SU-DHL-6 (cell line): ENCODE measurements at regions not wholly inside any gene's neighbourhood (a gene's known extent, or its start where the extent isn't known, plus 50 kb on each side); places are given as distances from the start of the nearest gene placed in this dataset.

ENCODE experiments used
- H2AFZ ChIP-seq: fragments of 200-600 bp; sonication (generic); 2 replicates; pipeline ENCODE4 v1.6.1; 2014; ENCODE audit warnings: low read depth, mild to moderate bottlenecking, moderate library complexity, mixed read lengths, antibody characterized with exemption, low read length; ENCODE audit not compliant: severe bottlenecking
- H3F3A ChIP-seq: fragments of 200-600 bp; shearing (Covaris generic); 2 replicates; pipeline ENCODE4 v1.6.0; 2016; ENCODE audit warnings: antibody characterized with exemption, mild to moderate bottlenecking; ENCODE audit not compliant: insufficient read depth
- H3K27ac ChIP-seq: fragments of 200-600 bp; sonication (generic); 2 replicates; pipeline ENCODE4 v1.5.1; 2016; ENCODE audit warnings: low read depth, mild to moderate bottlenecking, low read length, moderate library complexity, mixed read lengths
- H3K27me3 ChIP-seq: fragments of 200-600 bp; sonication (generic), shearing (Covaris generic); 2 replicates; pipeline ENCODE4 v1.6.0; 2014; ENCODE audit warnings: mild to moderate bottlenecking, low read length
- H3K36me3 ChIP-seq: fragments of 200-600 bp; sonication (generic); 2 replicates; pipeline ENCODE4 v1.6.1; 2014; ENCODE audit warnings: mild to moderate bottlenecking, low read length, mixed read lengths
- H3K4me2 ChIP-seq: fragments of 300-600, 200-600 bp; shearing (Covaris generic), sonication (generic); 2 replicates; pipeline ENCODE4 v1.6.0; 2014; ENCODE audit warnings: low read length, low read depth, mild to moderate bottlenecking; ENCODE audit not compliant: poor library complexity, severe bottlenecking
- H3K4me3 ChIP-seq: fragments of 200-600 bp; sonication (generic); 2 replicates; pipeline ENCODE4 v1.5.1; 2014; ENCODE audit warnings: antibody characterized with exemption, low read length, mild to moderate bottlenecking, mixed read lengths; ENCODE audit not compliant: insufficient read depth, poor library complexity, severe bottlenecking
- H3K79me2 ChIP-seq: fragments of 200-600 bp; sonication (generic); 2 replicates; pipeline ENCODE4 v1.6.1; 2014; ENCODE audit warnings: mild to moderate bottlenecking, low read length, moderate library complexity; ENCODE audit not compliant: insufficient read depth
- H3K9ac ChIP-seq: fragments of 200-600 bp; sonication (generic); 2 replicates; pipeline ENCODE4 v1.7.0; 2014; ENCODE audit warnings: mild to moderate bottlenecking, low read length
- H3K9me2 ChIP-seq: fragments of 200-600 bp; sonication (generic); replicated peaks from 2 replicates; pipeline ENCODE4 v1.6.1; 2014; ENCODE audit warnings: low read length; ENCODE audit not compliant: insufficient read depth
- H3K9me3 ChIP-seq: fragments of 200-600 bp; sonication (generic); 2 replicates; pipeline ENCODE4 v1.6.1; 2014; ENCODE audit warnings: low read length, mixed read lengths; ENCODE audit not compliant: insufficient read depth
- H4K20me1 ChIP-seq: fragments of 200-600 bp; sonication (generic); 2 replicates; pipeline ENCODE4 v1.6.1; 2014; ENCODE audit warnings: low read depth, mild to moderate bottlenecking, antibody characterized with exemption, low read length, moderate library complexity, mixed read lengths
- EZH2phosphoT487 ChIP-seq: fragments of 200-600 bp; sonication (generic), shearing (Covaris generic); conservative IDR thresholded peaks from 2 replicates; pipeline ENCODE4 v1.6.1; 2018; ENCODE audit warnings: mild to moderate bottlenecking, antibody characterized with exemption, low read length, moderate library complexity, mixed read lengths
- TF ChIP-seq, protein P1 (sequence below): fragments of 200-600 bp; sonication (generic); IDR thresholded peaks from one replicate; pipeline ENCODE4 v1.5.1; 2017; ENCODE audit warnings: antibody characterized with exemption, mild to moderate bottlenecking, low read length, moderate library complexity; ENCODE audit not compliant: insufficient read depth, poor library complexity, severe bottlenecking

- H3K9me3 ChIP-seq: no peaks in the 10 kb centered on the region
These were observed 526.9 kb downstream of the EFNB2 start for GRCh38 chr13:106008540-106008939.

GRCh38 chr13:106007156-106007555 is 528.3 kb downstream of the EFNB2 start:
- H4K20me1 ChIP-seq: no peaks in the 10 kb centered on the region
- H3K9me2 ChIP-seq: no peaks in the 10 kb centered on the region
- H3F3A ChIP-seq: no peaks in the 10 kb centered on the region
- no peak for TF ChIP-seq EZH2phosphoT487
- TF ChIP-seq, protein P1, sequence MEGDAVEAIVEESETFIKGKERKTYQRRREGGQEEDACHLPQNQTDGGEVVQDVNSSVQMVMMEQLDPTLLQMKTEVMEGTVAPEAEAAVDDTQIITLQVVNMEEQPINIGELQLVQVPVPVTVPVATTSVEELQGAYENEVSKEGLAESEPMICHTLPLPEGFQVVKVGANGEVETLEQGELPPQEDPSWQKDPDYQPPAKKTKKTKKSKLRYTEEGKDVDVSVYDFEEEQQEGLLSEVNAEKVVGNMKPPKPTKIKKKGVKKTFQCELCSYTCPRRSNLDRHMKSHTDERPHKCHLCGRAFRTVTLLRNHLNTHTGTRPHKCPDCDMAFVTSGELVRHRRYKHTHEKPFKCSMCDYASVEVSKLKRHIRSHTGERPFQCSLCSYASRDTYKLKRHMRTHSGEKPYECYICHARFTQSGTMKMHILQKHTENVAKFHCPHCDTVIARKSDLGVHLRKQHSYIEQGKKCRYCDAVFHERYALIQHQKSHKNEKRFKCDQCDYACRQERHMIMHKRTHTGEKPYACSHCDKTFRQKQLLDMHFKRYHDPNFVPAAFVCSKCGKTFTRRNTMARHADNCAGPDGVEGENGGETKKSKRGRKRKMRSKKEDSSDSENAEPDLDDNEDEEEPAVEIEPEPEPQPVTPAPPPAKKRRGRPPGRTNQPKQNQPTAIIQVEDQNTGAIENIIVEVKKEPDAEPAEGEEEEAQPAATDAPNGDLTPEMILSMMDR: no peak
- H3K4me3 ChIP-seq: no peak overlapping the region
- no peak overlapping the region for H2AFZ ChIP-seq
- H3K36me3 ChIP-seq: no peaks in the 10 kb centered on the region
- no peak overlapping the region for H3K9ac ChIP-seq
- H3K27me3 ChIP-seq: no peaks in the 10 kb centered on the region
- no peaks in the 10 kb centered on the region for H3K9me3 ChIP-seq
- H3K79me2 ChIP-seq: no peaks in the 10 kb centered on the region
- H3K4me2 ChIP-seq: no peak overlapping the region
- H3K27ac ChIP-seq: no peak overlapping the region

More at GRCh38 chr13:106008540-106008939, 526.9 kb downstream of the EFNB2 start:
- TF ChIP-seq EZH2phosphoT487: no peak
- H3K27me3 ChIP-seq: no peaks in the 10 kb centered on the region
- no peak overlapping the region for H3K4me3 ChIP-seq
- H3K27ac ChIP-seq: no peak overlapping the region
- no peak overlapping the region for H2AFZ ChIP-seq
- no peaks in the 10 kb centered on the region for H3K79me2 ChIP-seq
- H3K9ac ChIP-seq: no peak overlapping the region
- no peaks in the 10 kb centered on the region for H3F3A ChIP-seq
- no peaks in the 10 kb centered on the region for H3K9me2 ChIP-seq
- no peak overlapping the region for H3K4me2 ChIP-seq
- no peaks in the 10 kb centered on the region for H3K36me3 ChIP-seq
- H4K20me1 ChIP-seq: no peaks in the 10 kb centered on the region

DNA sequence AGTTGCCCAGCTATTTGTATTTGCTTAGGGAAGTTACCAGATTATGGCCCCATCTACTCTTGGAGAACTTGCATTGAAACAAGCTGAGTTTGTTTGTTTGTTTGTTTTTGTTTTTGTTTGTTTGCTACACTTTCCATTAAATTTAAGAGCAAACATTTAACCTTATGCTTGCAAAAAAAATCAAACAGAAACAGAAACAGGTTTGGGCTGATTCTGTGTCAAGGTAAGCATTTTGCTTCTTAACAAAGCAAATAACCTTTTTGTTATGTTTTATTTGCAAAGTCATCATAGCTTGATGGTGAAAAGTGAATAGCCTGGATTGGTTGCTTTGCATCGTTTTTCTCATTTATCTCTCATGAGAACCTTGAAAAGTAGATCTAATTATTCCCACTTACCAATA is 531.8 kb downstream of the EFNB2 start:
- H2AFZ ChIP-seq: no peak overlapping the region
- H3K27ac ChIP-seq: no peak overlapping the region
- H3K36me3 ChIP-seq: no peaks in the 10 kb centered on the region
- no peak overlapping the region for H3K4me2 ChIP-seq
- H3K79me2 ChIP-seq: no peaks in the 10 kb centered on the region
- H3K9ac ChIP-seq: no peak overlapping the region
- H3K9me2 ChIP-seq: no peaks in the 10 kb centered on the region
- TF ChIP-seq, protein P1: no peak
- no peak for TF ChIP-seq EZH2phosphoT487
- H4K20me1 ChIP-seq: no peaks in the 10 kb centered on the region
- no peaks in the 10 kb centered on the region for H3F3A ChIP-seq
- no peak overlapping the region for H3K4me3 ChIP-seq
- no peaks in the 10 kb centered on the region for H3K9me3 ChIP-seq
- no peaks in the 10 kb centered on the region for H3K27me3 ChIP-seq

- Histone ChIP-seq H3K4me2 (no peak overlapping the region), H4K20me1 (no peaks in the 10 kb centered on the region), H3K4me3 (no peak overlapping the region), H3K27me3 (no peaks in the 10 kb centered on the region), H3F3A (no peaks in the 10 kb centered on the region), H3K27ac (no peak overlapping the region), H3K9me3 (no peaks in the 10 kb centered on the region), H2AFZ (no peak overlapping the region), H3K9ac (no peak overlapping the region), H3K9me2 (no peaks in the 10 kb centered on the region), H3K36me3 (no peaks in the 10 kb centered on the region), H3K79me2 (no peaks in the 10 kb centered on the region)
- TF ChIP-seq, protein P1: no peak
- no peak for TF ChIP-seq EZH2phosphoT487
These were observed 534.0 kb downstream of the EFNB2 start for GRCh38 chr13:106001443-106001842.
